GM12878 (cell line): ENCODE measurements at regions not wholly inside any gene's neighbourhood (a gene's known extent, or its start where the extent isn't known, plus 50 kb on each side); places are given as distances from the start of the nearest gene placed in this dataset.

ENCODE experiments used
- ATAC-seq: fragments of 200-7000 bp; cut with Tn5 transposase; 3 replicates; pipeline ENCODE4 v1.9.1; 2020; ENCODE audit warnings: mild to moderate bottlenecking, moderate library complexity
- BruUV-seq: library from RNA; stranded (reverse); fragments of 400-500 nt; replicated peaks from 2 replicates; lab custom pipeline; 2021; lab: Mats Ljungman, UMichigan
- CTCF ChIA-PET: fragments of 300-600 bp; sonication (Branson Sonifier 250); formaldehyde crosslinking; extraction: SDS; loops from one replicate; lab custom pipeline; 2021; ENCODE audit warnings: inconsistent platforms; lab: Yijun Ruan, JAX
- POLR2A ChIA-PET: fragments of 350-600 bp; formaldehyde crosslinking; extraction: SDS; loops from one replicate; lab custom pipeline; 2021; ENCODE audit warnings: inconsistent platforms; lab: Charles Lee
- RAD21 ChIA-PET: fragments of 300-600 bp; sonication (Branson Sonifier 250); formaldehyde crosslinking; loops from one replicate; lab custom pipeline; 2023; ENCODE audit warnings: antibody characterized with exemption; ENCODE audit not compliant: unreplicated experiment; lab: Charles Lee
- SMC1A ChIA-PET: fragments of 300-600 bp; sonication (Branson Sonifier 250); formaldehyde crosslinking; loops from one replicate; lab custom pipeline; 2023; ENCODE audit not compliant: unreplicated experiment, uncharacterized antibody; lab: Charles Lee
- DNase-seq: peaks from one replicate; pipeline ENCODE4 v3.0.0-alpha.2; 2011; ENCODE audit warnings: low read depth, low spot score
- FAIRE-seq: peaks from 3 replicates; lab custom pipeline; 2011; peaks lifted over from hg19 to GRCh38; lab: Jason Lieb, UNC
- H2AFZ ChIP-seq: 2 replicates; pipeline ENCODE4 v1.6.0; 2011; ENCODE audit warnings: low read depth, low read length, control low read depth; ENCODE audit not compliant: control insufficient read depth
- H3K27ac ChIP-seq: 2 replicates; pipeline ENCODE4 v1.5.1; 2011; ENCODE audit warnings: control low read depth; ENCODE audit not compliant: control insufficient read depth, insufficient read depth
- H3K27me3 ChIP-seq, 2 experiments: replicated peaks in 1 of 2; 2 replicates each; pipeline versions ENCODE4 v1.6.0 to v1.6.1; 2011; ENCODE audit warnings: low read length in 1 of 2; ENCODE audit not compliant: control insufficient read depth in 2 of 2, insufficient read depth in 2 of 2
- H3K36me3 ChIP-seq, 2 experiments: 2 replicates each; pipeline ENCODE4 v1.5.1; 2011; ENCODE audit warnings: low read length in 1 of 2; ENCODE audit not compliant: control insufficient read depth in 2 of 2, insufficient read depth in 2 of 2
- H3K4me1 ChIP-seq: 2 replicates; pipeline ENCODE4 v1.6.1; 2011; ENCODE audit warnings: mild to moderate bottlenecking, low read length, moderate library complexity, mixed read lengths; ENCODE audit not compliant: control insufficient read depth, insufficient read depth
- H3K4me2 ChIP-seq: 2 replicates; pipeline ENCODE4 v1.6.0; 2011; ENCODE audit warnings: control low read depth; ENCODE audit not compliant: control insufficient read depth, insufficient read depth
- H3K4me3 ChIP-seq: fragments of 200-600 bp; sonication (generic); 2 replicates; pipeline ENCODE4 v1.5.1; 2016
- H3K79me2 ChIP-seq: 2 replicates; pipeline ENCODE4 v1.6.0; 2011; ENCODE audit warnings: low read length; ENCODE audit not compliant: control insufficient read depth, insufficient read depth
- H3K9ac ChIP-seq: 2 replicates; pipeline ENCODE4 v1.8.0; 2011; ENCODE audit warnings: low read length, control low read depth, mixed read lengths; ENCODE audit not compliant: control insufficient read depth, insufficient read depth
- H3K9me3 ChIP-seq: replicated peaks from 3 replicates; pipeline ENCODE4 v1.5.1; 2011; ENCODE audit warnings: mild to moderate bottlenecking, low read length; ENCODE audit not compliant: control insufficient read depth, insufficient read depth
- H4K20me1 ChIP-seq: 2 replicates; pipeline ENCODE4 v1.6.0; 2011; ENCODE audit not compliant: control insufficient read depth, insufficient read depth
- FOXM1 ChIP-seq: IDR thresholded peaks from 2 replicates; pipeline ENCODE4 v1.6.1; 2012; ENCODE audit warnings: low read depth, mild to moderate bottlenecking, inconsistent platforms, low read length, moderate library complexity
- IRF4 ChIP-seq: IDR thresholded peaks from 2 replicates; pipeline ENCODE4 v1.6.1; 2011; ENCODE audit warnings: low read depth, low read length
- KAT2A ChIP-seq: conservative IDR thresholded peaks from 2 replicates; pipeline ENCODE4 v1.6.1; 2011; ENCODE audit warnings: low read depth, low read length; ENCODE audit not compliant: control insufficient read depth
- MEF2A ChIP-seq: IDR thresholded peaks from 2 replicates; pipeline ENCODE4 v1.6.1; 2011; ENCODE audit warnings: low read depth, mild to moderate bottlenecking, low read length, moderate library complexity; ENCODE audit not compliant: insufficient read depth
- NR2C2 ChIP-seq: IDR thresholded peaks from 2 replicates; pipeline ENCODE4 v1.6.1; 2011; ENCODE audit warnings: borderline replicate concordance, low read depth; ENCODE audit not compliant: control insufficient read depth, insufficient read length
- RAD21 ChIP-seq: IDR thresholded peaks from 2 replicates; pipeline ENCODE4 v1.6.1; 2011; ENCODE audit warnings: mild to moderate bottlenecking, low read depth, low read length, moderate library complexity; ENCODE audit not compliant: insufficient read depth
- RB1 ChIP-seq: fragments of 450-650 bp; formaldehyde crosslinking; IDR thresholded peaks from 2 replicates; pipeline ENCODE4 v1.6.1; 2017; ENCODE audit warnings: mild to moderate bottlenecking, borderline replicate concordance
- TARDBP ChIP-seq: IDR thresholded peaks from 2 replicates; pipeline ENCODE4 v1.6.1; 2016; ENCODE audit warnings: borderline replicate concordance
- WGBS: methylation state at CpG from one replicate; pipeline ENCODE4 v1.1.6; 2016; ENCODE audit warnings: low lambda C conversion rate; ENCODE audit not compliant: insufficient replicate concordance, insufficient coverage; ENCODE audit errors: missing lambda C conversion rate; 5-methylcytosine and 5-hydroxymethylcytosine counted together
- in situ Hi-C: fragments of 300-500 bp; cut with MboI; formaldehyde crosslinking; loops from 9 replicates; pipeline ENCODE4 v1.14.3; 2018; ENCODE audit warnings: mixed read lengths
- intact Hi-C: fragments of 100-400 bp; cut with micrococcal nuclease; formaldehyde crosslinking; loops from one replicate; pipeline ENCODE4 v1.14.2; 2022; ENCODE audit not compliant: unreplicated experiment
- TF ChIP-seq, protein P1 (sequence below): IDR thresholded peaks from 2 replicates; pipeline ENCODE4 v1.6.1; 2011; ENCODE audit warnings: low read depth, mild to moderate bottlenecking, low read length, moderate library complexity, borderline replicate concordance; ENCODE audit errors: extremely low read depth
- TF ChIP-seq, protein P2 (sequence below): fragments of 450-650 bp; IDR thresholded peaks from 2 replicates; pipeline ENCODE4 v1.6.1; 2017; ENCODE audit warnings: mild to moderate bottlenecking, moderate library complexity
- TF ChIP-seq, protein P3 (sequence below): IDR thresholded peaks from 2 replicates; pipeline ENCODE4 v1.6.1; 2012; ENCODE audit warnings: low read depth, low read length, improper control_type of control experiment
- TF ChIP-seq, protein P4 (sequence below): IDR thresholded peaks from 2 replicates; pipeline ENCODE4 v1.6.1; 2012; ENCODE audit warnings: low read depth, low read length, improper control_type of control experiment
- TF ChIP-seq, protein P5 (sequence below): fragments of 450-650 bp; formaldehyde crosslinking; IDR thresholded peaks from 2 replicates; pipeline ENCODE4 v1.5.0; 2022; ENCODE audit warnings: mild to moderate bottlenecking, missing genetic modification characterization

DNA sequence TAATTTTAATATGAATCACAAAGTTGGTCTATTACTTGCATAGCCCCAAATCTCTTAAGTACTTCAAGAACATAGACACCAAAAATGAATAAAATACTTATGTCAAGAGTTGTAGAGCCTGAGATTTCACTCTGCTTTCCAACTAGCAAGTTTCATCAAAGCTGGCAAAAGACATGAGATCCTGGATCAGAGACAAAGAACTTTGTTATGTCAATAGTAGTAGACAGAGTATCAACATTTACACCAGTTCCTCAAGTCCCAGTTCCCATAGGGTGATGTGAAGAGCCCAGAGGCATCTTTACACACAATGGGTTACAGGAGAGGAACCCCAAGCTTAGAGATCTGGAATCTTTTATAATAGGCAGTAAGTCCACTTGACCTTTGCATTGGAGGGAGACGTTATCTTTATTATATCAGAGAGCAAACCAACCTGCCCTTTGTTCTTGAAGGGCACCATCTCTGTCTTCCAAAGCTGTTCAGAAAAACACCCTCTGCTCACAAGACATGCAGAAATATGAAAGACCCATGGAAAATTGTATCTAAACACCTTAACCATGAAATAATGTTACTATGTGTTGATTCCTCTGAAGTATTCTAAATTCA, 174.4 kb upstream of the GALNT2 start:
- no peaks in the 10 kb centered on the region for H3K9me3 ChIP-seq
- H3K4me1 ChIP-seq, result no peaks in the 10 kb centered on the region
- DNase-seq, result no peak
- H3K27me3 ChIP-seq, result no peaks in the 10 kb centered on the region; a peak in 1 of 4 replicates
- 32% methylated on average over 1 of the region's 1 CpG for WGBS
- ATAC-seq, result no peak
- no peak for FAIRE-seq
- CTCF ChIA-PET, result no interaction called here
- H3K9ac ChIP-seq, result no peak overlapping the region
- H3K27ac ChIP-seq, result no peak overlapping the region
- H3K79me2 ChIP-seq, result no peaks in the 10 kb centered on the region
- no TSS peak for BruUV-seq
- in situ Hi-C loops (no loop called here), intact Hi-C loops (no loop called here)
- no peak overlapping the region for H2AFZ ChIP-seq
- no peaks in the 10 kb centered on the region for H3K36me3 ChIP-seq
- RAD21 ChIA-PET, result no interaction called here
- H3K4me2 ChIP-seq, result no peak overlapping the region
- POLR2A ChIA-PET, result no interaction called here
- H3K4me3 ChIP-seq, result no peak overlapping the region
- SMC1A ChIA-PET, result interaction anchor here (2.0 kb wide), 1 partner anchor 11 kb away, joined by 6 read pairs; no protein-coding TSS in a partner anchor
- H4K20me1 ChIP-seq, result no peaks in the 10 kb centered on the region
- TF ChIP-seq IRF4 (no peak), RB1 (no peak), FOXM1 (no peak), MEF2A (no peak), KAT2A (no peak), NR2C2 (no peak), RAD21 (no peak), TARDBP (no peak)
- TF ChIP-seq, protein P1, sequence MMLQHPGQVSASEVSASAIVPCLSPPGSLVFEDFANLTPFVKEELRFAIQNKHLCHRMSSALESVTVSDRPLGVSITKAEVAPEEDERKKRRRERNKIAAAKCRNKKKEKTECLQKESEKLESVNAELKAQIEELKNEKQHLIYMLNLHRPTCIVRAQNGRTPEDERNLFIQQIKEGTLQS, result no peak
- TF ChIP-seq, protein P2, sequence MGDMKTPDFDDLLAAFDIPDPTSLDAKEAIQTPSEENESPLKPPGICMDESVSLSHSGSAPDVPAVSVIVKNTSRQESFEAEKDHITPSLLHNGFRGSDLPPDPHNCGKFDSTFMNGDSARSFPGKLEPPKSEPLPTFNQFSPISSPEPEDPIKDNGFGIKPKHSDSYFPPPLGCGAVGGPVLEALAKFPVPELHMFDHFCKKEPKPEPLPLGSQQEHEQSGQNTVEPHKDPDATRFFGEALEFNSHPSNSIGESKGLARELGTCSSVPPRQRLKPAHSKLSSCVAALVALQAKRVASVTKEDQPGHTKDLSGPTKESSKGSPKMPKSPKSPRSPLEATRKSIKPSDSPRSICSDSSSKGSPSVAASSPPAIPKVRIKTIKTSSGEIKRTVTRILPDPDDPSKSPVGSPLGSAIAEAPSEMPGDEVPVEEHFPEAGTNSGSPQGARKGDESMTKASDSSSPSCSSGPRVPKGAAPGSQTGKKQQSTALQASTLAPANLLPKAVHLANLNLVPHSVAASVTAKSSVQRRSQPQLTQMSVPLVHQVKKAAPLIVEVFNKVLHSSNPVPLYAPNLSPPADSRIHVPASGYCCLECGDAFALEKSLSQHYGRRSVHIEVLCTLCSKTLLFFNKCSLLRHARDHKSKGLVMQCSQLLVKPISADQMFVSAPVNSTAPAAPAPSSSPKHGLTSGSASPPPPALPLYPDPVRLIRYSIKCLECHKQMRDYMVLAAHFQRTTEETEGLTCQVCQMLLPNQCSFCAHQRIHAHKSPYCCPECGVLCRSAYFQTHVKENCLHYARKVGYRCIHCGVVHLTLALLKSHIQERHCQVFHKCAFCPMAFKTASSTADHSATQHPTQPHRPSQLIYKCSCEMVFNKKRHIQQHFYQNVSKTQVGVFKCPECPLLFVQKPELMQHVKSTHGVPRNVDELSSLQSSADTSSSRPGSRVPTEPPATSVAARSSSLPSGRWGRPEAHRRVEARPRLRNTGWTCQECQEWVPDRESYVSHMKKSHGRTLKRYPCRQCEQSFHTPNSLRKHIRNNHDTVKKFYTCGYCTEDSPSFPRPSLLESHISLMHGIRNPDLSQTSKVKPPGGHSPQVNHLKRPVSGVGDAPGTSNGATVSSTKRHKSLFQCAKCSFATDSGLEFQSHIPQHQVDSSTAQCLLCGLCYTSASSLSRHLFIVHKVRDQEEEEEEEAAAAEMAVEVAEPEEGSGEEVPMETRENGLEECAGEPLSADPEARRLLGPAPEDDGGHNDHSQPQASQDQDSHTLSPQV, result no peak
- TF ChIP-seq, protein P3, sequence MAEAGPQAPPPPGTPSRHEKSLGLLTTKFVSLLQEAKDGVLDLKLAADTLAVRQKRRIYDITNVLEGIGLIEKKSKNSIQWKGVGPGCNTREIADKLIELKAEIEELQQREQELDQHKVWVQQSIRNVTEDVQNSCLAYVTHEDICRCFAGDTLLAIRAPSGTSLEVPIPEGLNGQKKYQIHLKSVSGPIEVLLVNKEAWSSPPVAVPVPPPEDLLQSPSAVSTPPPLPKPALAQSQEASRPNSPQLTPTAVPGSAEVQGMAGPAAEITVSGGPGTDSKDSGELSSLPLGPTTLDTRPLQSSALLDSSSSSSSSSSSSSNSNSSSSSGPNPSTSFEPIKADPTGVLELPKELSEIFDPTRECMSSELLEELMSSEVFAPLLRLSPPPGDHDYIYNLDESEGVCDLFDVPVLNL, result no peak
- TF ChIP-seq, protein P4, sequence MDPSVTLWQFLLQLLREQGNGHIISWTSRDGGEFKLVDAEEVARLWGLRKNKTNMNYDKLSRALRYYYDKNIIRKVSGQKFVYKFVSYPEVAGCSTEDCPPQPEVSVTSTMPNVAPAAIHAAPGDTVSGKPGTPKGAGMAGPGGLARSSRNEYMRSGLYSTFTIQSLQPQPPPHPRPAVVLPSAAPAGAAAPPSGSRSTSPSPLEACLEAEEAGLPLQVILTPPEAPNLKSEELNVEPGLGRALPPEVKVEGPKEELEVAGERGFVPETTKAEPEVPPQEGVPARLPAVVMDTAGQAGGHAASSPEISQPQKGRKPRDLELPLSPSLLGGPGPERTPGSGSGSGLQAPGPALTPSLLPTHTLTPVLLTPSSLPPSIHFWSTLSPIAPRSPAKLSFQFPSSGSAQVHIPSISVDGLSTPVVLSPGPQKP, result no peak
- TF ChIP-seq, protein P5, sequence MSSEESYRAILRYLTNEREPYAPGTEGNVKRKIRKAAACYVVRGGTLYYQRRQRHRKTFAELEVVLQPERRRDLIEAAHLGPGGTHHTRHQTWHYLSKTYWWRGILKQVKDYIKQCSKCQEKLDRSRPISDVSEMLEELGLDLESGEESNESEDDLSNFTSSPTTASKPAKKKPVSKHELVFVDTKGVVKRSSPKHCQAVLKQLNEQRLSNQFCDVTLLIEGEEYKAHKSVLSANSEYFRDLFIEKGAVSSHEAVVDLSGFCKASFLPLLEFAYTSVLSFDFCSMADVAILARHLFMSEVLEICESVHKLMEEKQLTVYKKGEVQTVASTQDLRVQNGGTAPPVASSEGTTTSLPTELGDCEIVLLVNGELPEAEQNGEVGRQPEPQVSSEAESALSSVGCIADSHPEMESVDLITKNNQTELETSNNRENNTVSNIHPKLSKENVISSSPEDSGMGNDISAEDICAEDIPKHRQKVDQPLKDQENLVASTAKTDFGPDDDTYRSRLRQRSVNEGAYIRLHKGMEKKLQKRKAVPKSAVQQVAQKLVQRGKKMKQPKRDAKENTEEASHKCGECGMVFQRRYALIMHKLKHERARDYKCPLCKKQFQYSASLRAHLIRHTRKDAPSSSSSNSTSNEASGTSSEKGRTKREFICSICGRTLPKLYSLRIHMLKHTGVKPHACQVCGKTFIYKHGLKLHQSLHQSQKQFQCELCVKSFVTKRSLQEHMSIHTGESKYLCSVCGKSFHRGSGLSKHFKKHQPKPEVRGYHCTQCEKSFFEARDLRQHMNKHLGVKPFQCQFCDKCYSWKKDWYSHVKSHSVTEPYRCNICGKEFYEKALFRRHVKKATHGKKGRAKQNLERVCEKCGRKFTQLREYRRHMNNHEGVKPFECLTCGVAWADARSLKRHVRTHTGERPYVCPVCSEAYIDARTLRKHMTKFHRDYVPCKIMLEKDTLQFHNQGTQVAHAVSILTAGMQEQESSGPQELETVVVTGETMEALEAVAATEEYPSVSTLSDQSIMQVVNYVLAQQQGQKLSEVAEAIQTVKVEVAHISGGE (CRISPR knock-in tag), result no peak
